ENCODE measurements at regions not wholly inside any gene's neighbourhood (a gene's known extent, or its start where the extent isn't known, plus 50 kb on each side); places are given as distances from the start of the nearest gene placed in this dataset.
"Not testable (repeated sequence)": the region's sequence is repeated elsewhere in the genome, so short reads cannot be mapped to it uniquely, and the experiment has no call there.

DNA sequence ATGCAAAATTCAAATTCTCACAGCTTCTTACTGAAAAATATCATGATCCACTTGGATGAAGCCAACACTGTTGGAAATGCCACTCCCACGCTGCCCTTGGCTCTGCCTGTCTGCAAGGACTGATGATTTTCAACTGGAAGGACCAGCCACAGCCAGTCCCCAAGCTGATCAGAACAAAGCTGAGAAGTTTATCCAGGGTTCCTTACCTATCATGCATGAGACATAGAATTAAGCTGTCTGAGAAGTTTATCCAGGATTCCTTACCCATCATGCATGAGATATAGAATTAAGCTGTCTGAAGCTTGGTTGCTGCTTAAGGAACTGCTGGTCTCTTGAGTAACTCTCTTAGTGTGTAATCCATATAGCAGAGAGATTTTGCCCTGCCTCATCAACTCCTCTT is 159.8 kb upstream of the TMEM260 start:
- no peak for DNase-seq (ENCODE audit: low read depth in 2 of 2)

DNA sequence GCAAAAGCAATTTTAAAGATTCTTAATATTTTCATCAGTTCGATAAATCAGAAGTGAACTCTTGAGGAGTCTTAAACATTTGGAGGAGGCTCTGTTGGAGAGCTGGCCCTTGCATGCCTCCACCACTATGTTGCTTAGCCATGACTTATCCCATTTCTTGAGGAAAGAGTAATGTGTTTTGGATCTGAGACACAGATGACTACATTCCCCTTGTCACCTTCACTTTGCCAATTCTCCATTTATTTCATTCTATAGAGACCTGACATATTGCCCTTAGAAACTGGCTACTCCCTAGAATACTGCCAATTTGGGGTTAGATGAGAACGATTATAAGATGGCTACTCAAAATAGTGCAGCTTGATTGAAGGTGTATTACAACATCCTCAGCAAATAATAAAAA is 157.4 kb upstream of the TMEM260 start:
- DNase-seq (ENCODE audit: low read depth in 2 of 2) = no peak

DNA sequence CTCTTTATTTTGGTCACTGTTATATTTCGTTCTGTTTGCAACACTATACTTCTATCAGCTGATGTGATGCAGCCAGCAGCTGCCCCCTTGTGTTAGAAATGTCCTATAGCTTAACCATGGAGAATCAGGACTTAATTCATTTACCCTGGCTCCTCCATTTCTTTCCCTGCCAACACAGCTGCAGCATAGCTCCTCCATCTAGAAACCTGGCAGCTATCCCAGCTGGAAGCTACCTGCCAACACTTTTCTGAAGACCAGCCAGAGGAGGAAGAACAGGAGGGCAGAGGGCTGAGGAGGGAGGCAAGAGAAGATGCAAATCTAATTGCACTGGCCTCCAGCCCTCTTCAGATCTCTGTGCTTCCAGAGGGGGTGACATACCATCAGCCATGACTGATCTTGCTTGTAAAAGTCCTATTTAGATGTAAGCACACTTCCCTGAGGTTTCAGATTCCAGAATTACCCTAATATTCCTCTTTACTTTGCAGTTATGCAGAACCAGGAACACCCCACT is 156.8 kb upstream of the TMEM260 start:
- no peak for DNase-seq (ENCODE audit: low read depth in 2 of 2)

DNA sequence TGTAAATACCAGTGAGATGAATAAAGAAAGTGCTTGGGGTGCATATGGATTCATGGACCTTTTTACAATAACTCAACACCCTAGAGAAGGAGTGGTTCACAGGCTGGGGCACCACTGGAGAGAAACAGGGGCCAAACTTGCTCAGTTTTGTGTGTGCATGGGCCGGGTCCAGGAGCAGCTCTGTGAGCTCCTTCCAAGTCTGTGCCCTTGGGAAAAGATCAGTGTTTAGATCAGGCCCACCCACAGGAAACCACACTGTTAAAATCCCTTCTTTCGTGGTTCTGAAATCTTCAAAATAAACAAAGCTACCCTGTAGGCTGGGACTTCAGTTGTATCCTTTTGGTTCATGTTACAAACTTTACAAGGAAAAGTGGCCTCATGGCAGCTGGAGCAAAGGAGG is 156.1 kb upstream of the TMEM260 start:
- DNase-seq (ENCODE audit: low read depth in 2 of 2) = no peak

DNA sequence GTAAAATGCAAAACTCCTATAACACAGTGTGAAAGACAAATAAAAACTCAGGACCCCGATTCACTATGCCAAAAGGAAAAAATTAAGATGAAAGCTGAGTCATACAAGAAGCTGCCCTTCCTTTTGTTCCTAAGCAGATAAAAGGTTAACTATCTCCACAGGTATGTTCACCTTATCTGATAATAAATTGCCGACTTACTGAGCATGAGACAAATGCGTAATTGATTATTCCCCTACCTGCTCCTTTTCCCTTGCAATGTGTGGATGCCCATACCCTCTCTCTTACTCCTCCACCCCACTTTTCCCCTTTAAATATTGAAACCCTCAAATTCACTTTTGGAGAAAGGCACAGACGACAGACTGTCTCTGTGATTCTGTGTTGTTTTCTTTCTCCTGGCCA is 148.6 kb upstream of the TMEM260 start:
- DNase-seq (ENCODE audit: low read depth in 2 of 2) = no peak

DNA sequence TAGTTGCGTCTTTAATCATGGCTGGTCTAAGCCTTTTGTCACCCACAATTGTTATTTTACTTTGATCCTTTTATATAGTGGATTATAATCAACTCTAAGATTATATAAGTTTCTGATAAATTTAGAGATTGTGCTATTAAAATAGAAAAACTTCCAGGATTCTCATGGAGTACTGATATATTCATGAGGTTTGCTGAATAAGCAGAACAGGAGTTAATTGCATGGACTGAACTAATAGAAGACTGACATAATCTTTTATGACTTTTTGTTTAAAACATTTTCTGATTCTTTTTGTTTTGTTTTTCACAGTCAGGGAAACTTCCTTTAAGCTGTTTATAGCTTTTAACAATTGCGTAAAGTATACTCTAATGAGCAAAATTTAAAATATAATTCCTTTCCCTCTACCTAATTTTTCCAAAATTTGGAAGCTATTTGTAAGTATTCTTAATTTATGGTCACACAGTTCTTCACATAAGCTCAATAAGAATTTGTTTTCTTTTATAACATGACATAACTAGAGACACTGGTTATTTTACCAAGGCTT is 129.9 kb upstream of the TMEM260 start:
- DNase-seq (ENCODE audit: low read depth in 2 of 2) = no peak

DNA sequence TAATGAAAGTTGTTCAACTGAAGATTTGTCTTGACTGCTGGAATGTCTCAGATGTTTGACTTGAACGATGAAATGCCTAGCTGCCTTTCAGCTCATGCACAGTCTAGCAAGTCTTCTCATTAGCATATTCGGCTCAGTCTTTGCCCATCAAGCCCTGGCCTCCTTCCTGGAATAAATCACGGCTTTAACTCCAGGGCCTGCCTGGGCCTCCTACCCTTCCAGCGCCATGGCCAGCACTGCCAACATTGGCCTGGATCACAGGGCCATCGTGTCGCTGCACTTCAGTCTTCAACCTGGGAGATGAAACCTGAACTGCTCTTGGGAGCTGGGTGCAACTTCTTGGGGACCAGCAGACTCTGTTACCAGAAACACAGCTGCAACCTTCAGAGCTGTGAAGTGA is 126.7 kb upstream of the TMEM260 start:
- DNase-seq (ENCODE audit: low read depth in 2 of 2) = no peak

DNA sequence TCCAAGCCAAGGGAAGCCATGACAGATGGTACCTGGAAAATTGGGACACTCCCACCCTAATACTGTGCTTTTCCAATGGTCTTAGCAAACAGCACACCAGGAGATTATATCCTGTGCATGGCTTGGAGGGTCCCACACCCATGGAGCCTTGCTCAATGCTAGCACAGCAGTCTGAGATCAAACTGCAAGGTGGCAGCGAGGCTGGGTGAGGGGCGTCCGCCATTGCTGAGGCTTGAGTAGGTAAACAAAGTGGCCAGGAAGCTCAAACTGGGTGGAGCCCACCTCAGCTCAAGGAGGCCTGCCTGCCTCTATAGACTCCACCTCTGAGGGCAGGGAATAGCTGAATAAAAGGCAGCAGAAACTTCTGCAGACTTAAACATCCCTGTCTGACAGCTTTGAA is 124.9 kb upstream of the TMEM260 start:
- not testable (repeated sequence) for DNase-seq (ENCODE audit: low read depth in 2 of 2)

DNA sequence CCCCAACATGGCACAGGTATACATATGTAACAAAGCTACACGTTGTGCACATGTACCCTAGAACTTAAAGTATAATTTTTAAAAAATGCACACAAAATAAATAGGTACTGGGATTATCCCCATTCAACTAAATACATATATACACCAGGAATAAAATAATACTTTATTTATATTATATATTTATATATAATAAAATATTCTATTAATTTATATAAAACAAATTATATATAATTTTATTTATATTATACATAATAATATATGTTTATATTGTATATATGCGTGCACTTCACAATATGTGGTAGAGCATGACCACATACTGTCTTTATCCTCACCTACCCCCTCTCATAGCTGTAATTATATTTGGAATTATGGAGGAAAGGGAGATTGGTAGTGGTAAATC is 119.1 kb upstream of the TMEM260 start:
- no peak for DNase-seq (ENCODE audit: low read depth in 2 of 2)

DNA sequence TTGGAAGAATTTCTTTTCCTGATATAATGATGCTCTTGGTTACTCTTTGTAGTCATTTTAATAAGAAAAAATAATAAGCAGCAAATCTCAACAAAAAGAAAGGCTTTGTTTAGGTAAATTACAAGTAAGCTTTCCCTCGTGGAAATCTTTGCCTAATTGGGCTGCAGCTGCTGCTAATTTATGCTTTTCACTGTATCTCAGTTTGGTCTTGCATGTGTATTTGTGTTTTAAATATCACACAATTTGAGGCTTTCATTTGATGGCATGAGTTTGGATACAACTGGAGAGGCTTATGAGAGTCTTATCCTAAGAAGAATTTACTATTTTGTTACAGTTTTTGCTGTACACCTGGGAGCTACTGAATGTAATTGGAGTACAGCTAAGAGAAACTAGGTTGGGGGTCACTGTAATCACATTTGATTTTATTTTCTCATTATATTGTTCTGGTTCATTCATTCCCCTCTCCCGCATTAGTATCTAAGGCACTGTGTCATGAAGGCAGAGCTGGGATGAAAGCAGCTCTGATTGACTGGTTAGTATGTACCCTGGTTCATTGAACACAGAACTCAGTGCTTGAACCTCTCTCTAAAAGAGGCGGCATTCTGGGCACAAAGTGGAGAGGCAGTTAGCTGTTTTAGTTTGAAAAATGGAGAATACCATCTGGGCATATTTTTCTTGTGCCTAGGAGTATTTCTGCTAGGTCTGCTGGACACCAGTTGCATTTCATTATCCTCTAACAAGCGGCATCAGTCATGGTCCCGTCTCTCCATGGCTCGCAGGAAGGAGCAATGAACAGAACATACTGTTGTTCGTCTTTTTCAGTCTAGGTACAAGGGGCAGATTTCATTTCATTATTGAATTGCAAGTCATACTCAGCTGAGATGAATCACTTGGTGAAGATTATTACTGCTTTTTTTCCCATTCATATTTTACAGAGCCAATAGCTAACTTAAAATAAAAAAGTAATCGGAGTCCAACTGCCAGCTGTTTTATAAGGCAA is 118.0 kb upstream of the TMEM260 start:
- no peak for DNase-seq (ENCODE audit: low read depth in 2 of 2)

DNA sequence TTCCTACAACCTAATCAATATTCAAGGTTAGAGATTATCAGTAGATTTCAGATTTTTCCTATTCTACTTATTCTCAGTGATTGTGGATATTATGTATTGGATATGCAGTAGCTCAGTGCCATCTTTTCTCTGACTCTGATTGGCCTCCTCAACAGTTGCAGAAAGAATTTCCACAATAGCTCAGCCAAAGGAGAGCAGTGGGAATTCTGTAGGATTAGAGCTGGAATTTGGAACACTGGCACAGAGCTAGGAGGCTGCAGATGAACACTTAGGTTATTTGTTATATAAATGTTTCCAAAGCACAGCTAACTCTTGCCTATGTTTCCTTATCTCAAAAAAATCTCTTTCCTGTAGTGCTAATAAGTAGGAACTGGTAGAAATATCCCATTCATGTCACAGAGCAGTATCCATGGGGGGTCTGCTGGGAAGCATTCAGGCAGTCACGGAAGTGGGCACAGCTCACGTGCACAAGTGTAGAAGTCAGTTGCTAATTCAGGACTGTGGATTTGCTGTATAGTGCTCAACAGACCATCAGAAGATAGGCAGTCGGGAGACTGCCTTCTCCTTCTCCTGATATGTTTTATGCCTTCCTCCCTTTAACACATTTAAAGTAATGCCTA is 116.2 kb upstream of the TMEM260 start:
- no peak for DNase-seq (ENCODE audit: low read depth in 2 of 2)

DNA sequence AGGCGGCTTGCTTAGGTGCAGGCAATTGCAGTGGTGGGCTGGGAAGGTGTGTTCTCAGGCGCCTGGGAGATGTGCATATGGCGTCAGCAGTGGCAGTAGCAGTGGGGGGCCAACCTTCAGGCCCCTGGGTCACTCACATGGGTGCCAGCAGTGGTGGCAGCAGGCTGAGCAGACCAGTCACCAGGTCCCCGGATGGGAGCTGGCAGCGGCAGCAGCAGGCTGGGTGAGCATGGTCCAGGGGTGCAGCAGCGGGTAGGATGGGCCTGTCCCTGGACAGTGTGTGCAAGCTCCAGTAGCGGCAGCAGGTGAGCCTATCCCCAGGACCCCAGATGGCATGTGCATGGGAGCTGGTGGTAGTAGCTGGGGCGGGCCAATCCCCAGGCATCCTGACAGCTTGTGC is 108.5 kb upstream of the TMEM260 start:
- DNase-seq (ENCODE audit: low read depth in 2 of 2) = no peak

DNA sequence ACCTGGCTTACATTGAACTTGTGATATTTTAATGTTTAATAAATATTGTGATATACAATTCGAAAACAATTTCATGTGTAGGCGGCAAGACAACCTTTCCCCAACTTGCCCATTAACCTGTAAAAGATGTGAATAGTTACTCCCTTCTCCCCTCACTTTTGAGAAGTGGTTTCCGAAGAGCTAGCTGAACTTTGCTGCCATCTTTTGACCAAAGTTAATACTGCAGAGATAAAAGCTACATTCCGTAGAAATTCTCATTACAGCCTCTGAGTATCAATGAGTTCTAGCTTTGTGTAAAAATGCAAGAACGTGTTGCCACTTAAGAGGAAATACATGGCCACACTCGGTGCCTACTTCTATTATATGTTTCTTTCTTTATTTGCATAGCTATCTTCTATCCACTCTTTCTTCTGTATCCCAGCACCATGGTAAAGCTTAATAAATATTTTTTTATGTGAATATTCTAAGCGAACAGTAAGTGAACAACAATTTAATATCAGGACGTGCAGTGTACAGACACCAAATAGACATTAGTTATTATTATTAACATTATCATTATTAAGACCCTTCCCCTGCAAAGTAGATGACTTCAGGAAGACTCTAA is 105.1 kb upstream of the TMEM260 start:
- DNase-seq (ENCODE audit: low read depth in 2 of 2) = no peak

DNA sequence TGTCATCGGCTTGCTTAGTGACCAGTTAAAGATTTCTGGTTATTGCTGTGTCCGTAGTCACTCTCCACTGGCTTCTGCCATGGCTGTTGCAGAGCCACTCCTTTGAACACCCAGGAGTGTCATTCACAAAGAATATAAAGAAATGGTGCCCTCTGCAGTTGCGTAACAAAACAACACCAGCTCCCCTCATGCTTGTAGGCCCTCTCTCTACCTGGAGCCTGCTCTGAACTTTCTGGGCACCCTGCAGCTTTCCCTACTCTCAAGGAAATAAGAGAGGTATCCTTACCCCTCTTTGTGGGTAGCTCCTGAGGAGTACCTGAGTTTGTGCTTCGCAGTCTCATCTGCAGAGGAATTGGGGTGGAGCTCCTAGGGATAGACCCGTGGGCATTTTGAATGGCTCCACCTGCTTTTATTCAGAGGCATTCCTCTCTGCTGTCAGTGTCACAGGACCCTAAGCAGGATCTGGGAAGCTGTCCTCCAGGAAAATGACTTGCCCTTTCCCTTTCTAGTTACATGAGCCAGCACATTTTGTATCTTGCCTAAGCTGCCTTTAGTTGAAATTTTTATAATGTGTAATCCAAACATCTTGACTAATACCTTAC is 97.2 kb upstream of the TMEM260 start:
- no peak for DNase-seq (ENCODE audit: low read depth in 2 of 2)

DNA sequence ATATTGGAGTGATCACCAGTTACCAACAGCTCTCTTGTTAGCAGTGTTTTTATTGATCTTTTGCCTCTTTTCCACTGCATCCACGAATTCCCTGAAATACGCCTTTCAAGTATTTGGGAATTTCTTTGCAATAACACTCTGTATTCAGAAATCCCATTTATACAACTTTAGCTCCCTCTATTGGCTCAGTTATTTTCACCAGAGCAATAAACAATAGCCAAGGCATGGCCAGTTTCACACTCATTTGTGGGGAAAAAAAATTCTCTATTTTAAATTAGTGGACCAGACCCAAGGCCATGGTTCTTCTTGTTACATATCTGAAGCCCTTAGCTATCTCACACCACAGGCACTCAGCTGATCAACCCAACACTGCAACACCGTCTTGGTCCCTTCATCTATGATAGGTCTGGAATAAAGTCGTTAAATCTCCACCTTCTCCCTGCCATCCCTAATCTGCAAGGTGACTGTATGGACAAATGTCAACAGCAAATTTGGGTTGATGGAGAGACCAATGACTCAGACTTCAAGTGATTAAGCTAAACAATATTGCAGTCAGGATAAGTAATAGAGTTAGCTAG is 92.4 kb upstream of the TMEM260 start:
- DNase-seq (ENCODE audit: low read depth in 2 of 2) = no peak

DNA sequence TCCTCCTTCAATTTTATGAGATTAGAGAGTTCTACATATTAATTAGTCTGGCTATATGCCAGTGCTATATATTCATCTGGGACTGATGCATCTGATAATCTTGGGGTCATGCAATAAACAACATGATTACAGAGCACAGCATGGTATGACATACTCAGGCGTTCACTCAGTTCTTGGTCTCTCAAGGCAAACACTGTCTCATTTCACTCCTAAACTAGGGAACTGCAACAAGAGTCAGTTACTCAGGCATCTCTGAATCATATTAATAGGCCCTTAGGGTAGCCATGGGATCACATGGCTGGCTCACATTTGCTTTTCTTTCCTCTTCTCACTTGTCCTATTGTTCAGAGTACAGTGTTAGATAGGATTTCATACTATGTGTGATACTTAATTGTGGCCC is 91.8 kb upstream of the TMEM260 start:
- no peak for DNase-seq (ENCODE audit: low read depth in 2 of 2)

DNA sequence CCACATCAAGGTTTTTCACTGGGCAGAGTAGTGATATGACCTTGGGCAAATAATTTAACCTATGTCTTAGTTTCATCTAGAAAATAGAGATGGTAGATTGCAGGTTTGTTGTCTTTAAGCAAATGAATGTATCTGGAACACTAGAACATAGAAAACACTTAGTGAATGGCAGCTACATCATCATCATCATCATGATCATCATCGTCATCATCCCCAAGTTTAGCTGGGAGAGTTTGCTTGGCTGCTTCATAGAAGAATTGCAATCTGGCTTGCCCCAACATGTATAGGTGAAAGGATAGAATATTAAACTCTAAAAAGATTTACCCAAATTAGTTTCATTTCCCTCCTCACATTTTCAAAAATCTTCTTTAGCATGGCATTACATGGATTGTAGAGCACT is 91.3 kb upstream of the TMEM260 start:
- DNase-seq (ENCODE audit: low read depth in 2 of 2) = no peak

DNA sequence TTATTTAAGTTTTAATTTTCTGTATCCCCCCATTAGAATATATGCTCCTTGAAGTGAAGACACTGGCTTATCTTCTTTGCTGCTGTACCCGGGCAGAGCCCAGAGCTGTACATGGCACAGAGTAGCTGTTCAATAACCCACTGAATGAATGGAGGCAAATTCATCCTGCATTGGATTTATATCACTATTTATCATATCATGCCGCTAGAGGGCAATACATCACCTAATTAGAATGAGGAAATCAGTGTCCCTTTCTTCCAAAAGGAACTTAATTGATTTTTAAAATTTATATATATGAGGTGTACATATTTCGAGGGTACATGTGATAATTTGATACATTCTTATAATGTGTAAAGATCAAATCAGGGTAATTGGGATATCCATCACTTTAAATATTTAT is 89.2 kb upstream of the TMEM260 start:
- no peak for DNase-seq (ENCODE audit: low read depth in 2 of 2)

DNA sequence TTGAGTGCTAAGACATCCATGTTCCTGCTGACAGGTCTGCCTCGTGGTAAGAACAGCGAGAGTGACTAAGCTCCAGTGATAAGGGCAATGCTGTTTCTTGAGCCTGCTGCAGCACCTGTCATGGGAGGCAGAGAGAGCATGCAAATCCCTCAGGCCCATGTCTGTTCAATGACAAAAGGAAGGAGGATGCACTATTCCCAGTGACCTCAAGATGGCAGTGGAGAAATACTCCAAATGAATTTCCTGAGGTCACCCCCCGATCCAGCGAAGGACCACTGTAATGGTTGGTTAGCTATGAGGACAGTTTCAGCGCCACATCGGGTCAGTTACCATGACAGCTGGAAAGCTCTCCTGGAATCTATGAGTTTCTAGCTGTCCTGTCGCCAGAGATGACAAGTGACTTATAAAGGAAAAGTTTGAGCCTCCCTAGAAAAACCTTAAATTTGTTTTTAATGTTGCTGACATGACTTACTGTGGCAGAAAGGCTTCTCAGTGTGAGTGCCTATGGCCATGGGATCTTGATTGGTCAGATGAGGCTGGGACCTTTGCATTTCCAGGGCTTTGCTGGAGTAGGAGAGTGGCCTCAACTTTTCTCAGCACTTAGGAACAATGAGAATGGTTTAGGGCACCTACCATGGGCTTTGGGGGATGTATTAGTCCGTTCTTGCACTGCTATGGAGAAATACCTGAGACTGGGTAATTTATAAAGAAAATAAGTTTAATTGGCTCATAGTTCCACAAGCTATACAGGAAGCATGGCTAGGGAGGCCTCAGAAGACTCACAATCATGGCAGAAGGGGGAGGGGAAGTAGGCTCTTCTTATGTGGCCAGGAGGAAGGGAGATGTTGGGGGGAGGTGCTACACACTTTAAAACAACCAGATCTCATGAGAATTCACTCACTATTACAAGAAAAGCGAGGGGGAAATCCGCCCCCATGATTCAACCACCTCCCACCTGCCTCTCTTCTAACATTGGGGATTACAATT is 88.0 kb upstream of the TMEM260 start:
- peak in 1 of 2 experiments; percentile 21 for DNase-seq (ENCODE audit: low read depth in 2 of 2)

DNA sequence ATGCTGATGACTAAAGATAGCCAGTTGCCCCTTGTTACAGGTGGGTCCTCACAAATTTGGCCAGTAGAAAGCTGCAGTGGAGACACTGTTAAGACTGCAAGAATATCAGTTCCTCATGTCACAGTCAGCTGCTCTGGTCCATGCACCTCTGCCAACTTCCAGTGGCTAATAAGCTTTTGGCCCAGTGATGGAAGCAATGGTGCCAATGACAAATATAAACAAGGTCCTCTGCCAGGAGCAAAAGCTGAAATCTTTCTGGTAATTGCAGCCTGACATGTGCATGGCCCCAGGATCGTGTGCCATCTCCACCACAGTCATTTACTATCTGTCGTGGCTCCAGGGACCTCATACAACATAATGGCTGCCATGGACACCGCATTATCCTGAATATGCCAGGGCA is 85.4 kb upstream of the TMEM260 start:
- no peak for DNase-seq (ENCODE audit: low read depth in 2 of 2)

Measured in stimulated activated CD4-positive, alpha-beta T cell treated with anti-CD3 and anti-CD28 coated beads, Interleukin-12 subunit alpha, Interleukin-12 subunit beta, amount 100 ng/mL, for 24 hours (primary cell).